Activated naive CD8-positive, alpha-beta T cell treated with anti-CD3 and anti-CD28 coated beads, Interleukin-2, amount 10 ng/mL, durations not matched to agents 7 days and 5 days (primary cell): ENCODE measurements at regions not wholly inside any gene's neighbourhood (a gene's known extent, or its start where the extent isn't known, plus 50 kb on each side); places are given as distances from the start of the nearest gene placed in this dataset.

Experiments
- ATAC-seq: fragments of 150-1000 bp; cut with Tn5 transposase; one replicate; pipeline ENCODE4 v1.10.0; 2021; ENCODE audit warnings: low read depth, moderate library complexity
- POLR2A ChIA-PET: fragments of 350-600 bp; sonication (Branson Sonifier 250); formaldehyde crosslinking; loops from one replicate; lab custom pipeline; 2021; ENCODE audit warnings: antibody characterized with exemption; lab: Charles Lee
- DNase-seq: peaks from one replicate; pipeline ENCODE4 v3.0.0; 2021
- H3K27ac Mint-ChIP-seq: one replicate; pipeline ENCODE4 v1.8.0; 2022; ENCODE audit warnings: mild to moderate bottlenecking, mixed read lengths
- H3K27me3 Mint-ChIP-seq: one replicate; pipeline ENCODE4 v1.8.0; 2022; ENCODE audit warnings: mild to moderate bottlenecking, moderate library complexity, mixed read lengths
- H3K36me3 Mint-ChIP-seq: one replicate; pipeline ENCODE4 v1.8.0; 2021; ENCODE audit warnings: mild to moderate bottlenecking, mixed read lengths
- H3K4me1 Mint-ChIP-seq: one replicate; pipeline ENCODE4 v1.8.0; 2021; ENCODE audit warnings: mixed read lengths
- H3K4me3 Mint-ChIP-seq: one replicate; pipeline ENCODE4 v1.8.0; 2022; ENCODE audit warnings: mild to moderate bottlenecking, moderate library complexity, mixed read lengths
- H3K9me3 Mint-ChIP-seq: one replicate; pipeline ENCODE4 v1.8.0; 2021; ENCODE audit warnings: mixed read lengths

- ATAC-seq (no peak), DNase-seq (no peak)
- POLR2A ChIA-PET: no interaction called here
- Mint-ChIP-seq H3K36me3 (no peaks in the 10 kb centered on the region), H3K27me3 (no peaks in the 10 kb centered on the region), H3K27ac (no peak overlapping the region), H3K4me1 (no peaks in the 10 kb centered on the region), H3K4me3 (no peak overlapping the region), H3K9me3 (peaks cover 1% of the 10 kb centered on the region)
Observed at GRCh38 chr13:80574113-80574850, 233.4 kb upstream of the SPRY2 start.

GRCh38 chr13:80572923-80573316 is 232.0 kb upstream of the SPRY2 start:
- Mint-ChIP-seq H3K27ac (no peak overlapping the region), H3K9me3 (no peaks in the 10 kb centered on the region), H3K27me3 (no peaks in the 10 kb centered on the region), H3K36me3 (no peaks in the 10 kb centered on the region), H3K4me3 (no peak overlapping the region), H3K4me1 (no peaks in the 10 kb centered on the region)
- POLR2A ChIA-PET: no interaction called here
- no peak for ATAC-seq
- DNase-seq: no peak

GRCh38 chr13:80572308-80572922 is 231.5 kb upstream of the SPRY2 start:
- Mint-ChIP-seq H3K4me3 (no peak overlapping the region), H3K27ac (no peak overlapping the region), H3K27me3 (no peaks in the 10 kb centered on the region), H3K4me1 (no peaks in the 10 kb centered on the region), H3K9me3 (no peaks in the 10 kb centered on the region), H3K36me3 (no peaks in the 10 kb centered on the region)
- POLR2A ChIA-PET: no interaction called here
- ATAC-seq (no peak), DNase-seq (no peak)

- DNase-seq (no peak), ATAC-seq (no peak)
- Mint-ChIP-seq H3K4me3 (no peak overlapping the region), H3K36me3 (no peaks in the 10 kb centered on the region), H3K4me1 (no peaks in the 10 kb centered on the region), H3K27me3 (no peaks in the 10 kb centered on the region), H3K27ac (no peak overlapping the region), H3K9me3 (no peaks in the 10 kb centered on the region)
- POLR2A ChIA-PET: interaction anchor here (0.6 kb wide), 1 partner anchor 18 kb away, joined by 5 read pairs; no protein-coding TSS in a partner anchor
Observed at GRCh38 chr13:80571346-80572307, 230.7 kb upstream of the SPRY2 start.

GRCh38 chr13:80563439-80563838 is 222.5 kb upstream of the SPRY2 start:
- no peaks in the 10 kb centered on the region for H3K4me1 Mint-ChIP-seq
- H3K9me3 Mint-ChIP-seq: peaks cover 3% of the 10 kb centered on the region
- no peaks in the 10 kb centered on the region for H3K36me3 Mint-ChIP-seq
- DNase-seq (no peak), ATAC-seq (no peak)
- POLR2A ChIA-PET: no interaction called here
- H3K27me3 Mint-ChIP-seq: no peaks in the 10 kb centered on the region
- H3K4me3 Mint-ChIP-seq: no peak overlapping the region
- H3K27ac Mint-ChIP-seq: no peak overlapping the region

GRCh38 chr13:80562433-80563156 is 221.7 kb upstream of the SPRY2 start:
- H3K36me3 Mint-ChIP-seq: no peaks in the 10 kb centered on the region
- H3K27me3 Mint-ChIP-seq: no peaks in the 10 kb centered on the region
- POLR2A ChIA-PET: no interaction called here
- H3K4me3 Mint-ChIP-seq: no peak overlapping the region
- ATAC-seq (no peak), DNase-seq (no peak)
- H3K27ac Mint-ChIP-seq: no peak overlapping the region
- no peaks in the 10 kb centered on the region for H3K4me1 Mint-ChIP-seq
- peaks cover 3% of the 10 kb centered on the region for H3K9me3 Mint-ChIP-seq

GRCh38 chr13:80560609-80561008 is 219.7 kb upstream of the SPRY2 start:
- no peaks in the 10 kb centered on the region for H3K4me1 Mint-ChIP-seq
- no peak overlapping the region for H3K4me3 Mint-ChIP-seq
- H3K9me3 Mint-ChIP-seq: peaks cover 3% of the 10 kb centered on the region
- POLR2A ChIA-PET: no interaction called here
- H3K36me3 Mint-ChIP-seq: no peaks in the 10 kb centered on the region
- H3K27ac Mint-ChIP-seq: no peak overlapping the region
- H3K27me3 Mint-ChIP-seq: no peaks in the 10 kb centered on the region
- ATAC-seq: no peak
- no peak for DNase-seq

GRCh38 chr13:80559944-80560343 is 219.0 kb upstream of the SPRY2 start:
- Mint-ChIP-seq H3K4me3 (no peak overlapping the region), H3K27me3 (no peaks in the 10 kb centered on the region), H3K9me3 (peaks cover 1% of the 10 kb centered on the region), H3K4me1 (no peaks in the 10 kb centered on the region), H3K27ac (no peak overlapping the region), H3K36me3 (no peaks in the 10 kb centered on the region)
- DNase-seq: no peak
- no peak for ATAC-seq
- POLR2A ChIA-PET: no interaction called here

- Mint-ChIP-seq H3K9me3 (peaks cover 1% of the 10 kb centered on the region), H3K4me1 (no peaks in the 10 kb centered on the region), H3K27ac (no peak overlapping the region), H3K27me3 (no peaks in the 10 kb centered on the region), H3K4me3 (no peak overlapping the region), H3K36me3 (no peaks in the 10 kb centered on the region)
- POLR2A ChIA-PET: no interaction called here
- no peak for ATAC-seq
- no peak for DNase-seq
Observed at GRCh38 chr13:80558074-80558473, 217.1 kb upstream of the SPRY2 start.

GRCh38 chr13:80555796-80556678 is 215.1 kb upstream of the SPRY2 start:
- Mint-ChIP-seq H3K27me3 (no peaks in the 10 kb centered on the region), H3K4me1 (no peaks in the 10 kb centered on the region), H3K9me3 (peaks cover 1% of the 10 kb centered on the region), H3K4me3 (no peak overlapping the region), H3K36me3 (no peaks in the 10 kb centered on the region), H3K27ac (no peak overlapping the region)
- ATAC-seq (no peak), DNase-seq (no peak)
- POLR2A ChIA-PET: no interaction called here

GRCh38 chr13:80552851-80553440 is 212.0 kb upstream of the SPRY2 start:
- H3K4me3 Mint-ChIP-seq: no peak overlapping the region
- no peak overlapping the region for H3K27ac Mint-ChIP-seq
- H3K9me3 Mint-ChIP-seq: no peaks in the 10 kb centered on the region
- no peaks in the 10 kb centered on the region for H3K27me3 Mint-ChIP-seq
- DNase-seq (no peak), ATAC-seq (no peak)
- no peaks in the 10 kb centered on the region for H3K36me3 Mint-ChIP-seq
- no peaks in the 10 kb centered on the region for H3K4me1 Mint-ChIP-seq
- POLR2A ChIA-PET: no interaction called here
